Liver (tissue), 8 donors: ENCODE measurements at regions not wholly inside any gene's neighbourhood (a gene's known extent, or its start where the extent isn't known, plus 50 kb on each side); places are given as distances from the start of the nearest gene placed in this dataset.

Experiments used
- DNase-seq: peaks from one replicate; pipeline ENCODE4 v3.0.0-alpha.2; 2017; ENCODE audit warnings: low spot score
- H3K27ac ChIP-seq, 2 donors: one replicate each; pipeline ENCODE4 v1.7.0; 2013; ENCODE audit warnings: inconsistent platforms in 2 of 2, low read length in 2 of 2, control low read depth in 1 of 2, low read depth in 1 of 2, mild to moderate bottlenecking in 1 of 2
- H3K27me3 ChIP-seq, 4 donors: one replicate each; pipeline versions ENCODE4 v1.6.1 to v1.7.0; 2013; ENCODE audit warnings: low read length in 3 of 4, inconsistent platforms in 1 of 4, mild to moderate bottlenecking in 1 of 4, moderate library complexity in 1 of 4; ENCODE audit not compliant: control insufficient read depth in 4 of 4, insufficient read depth in 4 of 4
- H3K36me3 ChIP-seq, 4 donors: one replicate each; pipeline versions ENCODE4 v1.6.1 to v1.7.0; 2013; ENCODE audit warnings: low read length in 3 of 4, mild to moderate bottlenecking in 3 of 4, low read depth in 1 of 4, moderate library complexity in 1 of 4; ENCODE audit not compliant: control insufficient read depth in 4 of 4, insufficient read depth in 3 of 4
- H3K4me1 ChIP-seq, 4 donors: one replicate each; pipeline versions ENCODE4 v1.6.1 to v1.7.0; 2013; ENCODE audit warnings: low read length in 3 of 4, mild to moderate bottlenecking in 3 of 4, moderate library complexity in 1 of 4; ENCODE audit not compliant: control insufficient read depth in 4 of 4, insufficient read depth in 4 of 4
- H3K4me3 ChIP-seq, 3 donors: one replicate each; pipeline versions ENCODE4 v1.6.1 to v1.7.0; 2013; ENCODE audit warnings: low read length in 3 of 3, control low read depth in 1 of 3, low read depth in 1 of 3, mild to moderate bottlenecking in 1 of 3
- H3K9ac ChIP-seq, 2 donors: one replicate each; pipeline ENCODE4 v1.7.0; 2013; ENCODE audit warnings: low read length in 2 of 2, mild to moderate bottlenecking in 2 of 2, moderate library complexity in 2 of 2, control low read depth in 1 of 2, low read depth in 1 of 2
- H3K9me3 ChIP-seq, 4 donors: one replicate each; pipeline versions ENCODE4 v1.6.1 to v1.7.0; 2013; ENCODE audit warnings: low read length in 3 of 4; ENCODE audit not compliant: control insufficient read depth in 4 of 4
- EGR1 ChIP-seq, 2 donors: IDR thresholded peaks; 2 replicates each; pipeline ENCODE4 v1.6.1; 2016 to 2018; ENCODE audit warnings: antibody characterized with exemption in 2 of 2, low read depth in 2 of 2
- FOXA2 ChIP-seq: IDR thresholded peaks from 2 replicates; pipeline ENCODE4 v1.6.1; 2016; ENCODE audit warnings: antibody characterized with exemption
- HNF4A ChIP-seq, 2 donors: conservative IDR thresholded peaks; 2 replicates each; pipeline ENCODE4 v1.6.1; 2016; ENCODE audit warnings: antibody characterized with exemption in 2 of 2, mild to moderate bottlenecking in 2 of 2
- HNF4G ChIP-seq: IDR thresholded peaks from 2 replicates; pipeline ENCODE4 v1.6.1; 2016; ENCODE audit warnings: antibody characterized with exemption
- JUND ChIP-seq, 2 donors: IDR thresholded peaks; 2 replicates each; pipeline ENCODE4 v1.6.1; 2016; ENCODE audit warnings: antibody characterized with exemption in 2 of 2
- RAD21 ChIP-seq, 2 donors: IDR thresholded peaks; 2 replicates each; pipeline ENCODE4 v1.6.1; 2016; ENCODE audit warnings: antibody characterized with exemption in 2 of 2, mild to moderate bottlenecking in 2 of 2
- RXRA ChIP-seq, 2 donors: IDR thresholded peaks; 2 replicates each; pipeline ENCODE4 v1.6.1; 2017 to 2018; ENCODE audit warnings: antibody characterized with exemption in 2 of 2, mild to moderate bottlenecking in 1 of 2
- SP1 ChIP-seq: IDR thresholded peaks from 2 replicates; pipeline ENCODE4 v1.6.1; 2018; ENCODE audit warnings: antibody characterized with exemption, mild to moderate bottlenecking
- YY1 ChIP-seq: IDR thresholded peaks from 2 replicates; pipeline ENCODE4 v1.6.1; 2016; ENCODE audit warnings: antibody characterized with exemption, mild to moderate bottlenecking
- WGBS: extraction: QIAGEN DNeasy Blood & Tissue Kit; methylation state at CpG from one replicate; pipeline ENCODE4 v1.1.7; 2013; 5-methylcytosine and 5-hydroxymethylcytosine counted together
- TF ChIP-seq, protein P1 (sequence below): IDR thresholded peaks from 2 replicates; pipeline ENCODE4 v1.6.1; 2016; ENCODE audit warnings: antibody characterized with exemption
- TF ChIP-seq, protein P2 (sequence below): IDR thresholded peaks from 2 replicates; pipeline ENCODE4 v1.6.1; 2016; ENCODE audit warnings: antibody characterized with exemption, mild to moderate bottlenecking
- TF ChIP-seq, protein P3 (sequence below): IDR thresholded peaks from 2 replicates; pipeline ENCODE4 v1.6.1; 2016; ENCODE audit warnings: antibody characterized with exemption
- TF ChIP-seq, protein P4 (sequence below): fragments of 150-350 bp; IDR thresholded peaks from 2 replicates; pipeline ENCODE4 v1.5.1; 2017; ENCODE audit warnings: improper control_type of control experiment, low read depth, low read length; ENCODE audit not compliant: missing input control
- TF ChIP-seq, protein P5 (sequence below): IDR thresholded peaks from 2 replicates; pipeline ENCODE4 v1.6.1; 2016; ENCODE audit warnings: antibody characterized with exemption
- donor health status: healthy.
- donor health status: healthy.
- donor health status: healthy.
- donor health status: healthy.
- donor health status: healthy.

DNA sequence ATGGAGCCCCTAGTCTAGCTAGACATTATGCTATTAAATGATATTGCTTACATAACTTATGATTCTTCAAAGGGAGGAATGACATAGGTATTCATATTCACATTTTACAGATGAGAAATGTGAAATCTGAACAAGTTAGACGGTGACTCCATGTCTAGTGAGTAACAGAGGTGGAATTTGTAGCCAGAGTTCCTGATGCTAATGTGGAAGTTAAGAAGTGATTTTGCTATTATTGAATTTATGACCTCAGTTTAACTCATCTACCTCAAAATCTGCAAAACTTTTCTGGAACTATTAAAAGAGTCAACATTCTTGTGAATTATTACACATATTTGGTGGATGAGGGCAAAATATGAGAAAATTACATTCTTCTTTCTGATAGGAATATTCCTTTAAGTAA lies 347.6 kb upstream of the MMS22L start:
- Histone ChIP-seq H3K4me1 (no peaks in the 10 kb centered on the region), H3K9me3 (no peaks in the 10 kb centered on the region), H3K4me3 (no peak overlapping the region), H3K9ac (no peak overlapping the region), H3K27me3 (no peaks in the 10 kb centered on the region), H3K27ac (no peak overlapping the region), H3K36me3 (no peaks in the 10 kb centered on the region)
- TF ChIP-seq, protein P1, sequence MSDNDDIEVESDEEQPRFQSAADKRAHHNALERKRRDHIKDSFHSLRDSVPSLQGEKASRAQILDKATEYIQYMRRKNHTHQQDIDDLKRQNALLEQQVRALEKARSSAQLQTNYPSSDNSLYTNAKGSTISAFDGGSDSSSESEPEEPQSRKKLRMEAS: no peak
- TF ChIP-seq RAD21 (IDR thresholded peaks at IDR 0.05): no peak
- TF ChIP-seq SP1: no peak
- TF ChIP-seq, protein P2, sequence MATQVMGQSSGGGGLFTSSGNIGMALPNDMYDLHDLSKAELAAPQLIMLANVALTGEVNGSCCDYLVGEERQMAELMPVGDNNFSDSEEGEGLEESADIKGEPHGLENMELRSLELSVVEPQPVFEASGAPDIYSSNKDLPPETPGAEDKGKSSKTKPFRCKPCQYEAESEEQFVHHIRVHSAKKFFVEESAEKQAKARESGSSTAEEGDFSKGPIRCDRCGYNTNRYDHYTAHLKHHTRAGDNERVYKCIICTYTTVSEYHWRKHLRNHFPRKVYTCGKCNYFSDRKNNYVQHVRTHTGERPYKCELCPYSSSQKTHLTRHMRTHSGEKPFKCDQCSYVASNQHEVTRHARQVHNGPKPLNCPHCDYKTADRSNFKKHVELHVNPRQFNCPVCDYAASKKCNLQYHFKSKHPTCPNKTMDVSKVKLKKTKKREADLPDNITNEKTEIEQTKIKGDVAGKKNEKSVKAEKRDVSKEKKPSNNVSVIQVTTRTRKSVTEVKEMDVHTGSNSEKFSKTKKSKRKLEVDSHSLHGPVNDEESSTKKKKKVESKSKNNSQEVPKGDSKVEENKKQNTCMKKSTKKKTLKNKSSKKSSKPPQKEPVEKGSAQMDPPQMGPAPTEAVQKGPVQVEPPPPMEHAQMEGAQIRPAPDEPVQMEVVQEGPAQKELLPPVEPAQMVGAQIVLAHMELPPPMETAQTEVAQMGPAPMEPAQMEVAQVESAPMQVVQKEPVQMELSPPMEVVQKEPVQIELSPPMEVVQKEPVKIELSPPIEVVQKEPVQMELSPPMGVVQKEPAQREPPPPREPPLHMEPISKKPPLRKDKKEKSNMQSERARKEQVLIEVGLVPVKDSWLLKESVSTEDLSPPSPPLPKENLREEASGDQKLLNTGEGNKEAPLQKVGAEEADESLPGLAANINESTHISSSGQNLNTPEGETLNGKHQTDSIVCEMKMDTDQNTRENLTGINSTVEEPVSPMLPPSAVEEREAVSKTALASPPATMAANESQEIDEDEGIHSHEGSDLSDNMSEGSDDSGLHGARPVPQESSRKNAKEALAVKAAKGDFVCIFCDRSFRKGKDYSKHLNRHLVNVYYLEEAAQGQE: no peak
- TF ChIP-seq FOXA2: no peak
- no peak for TF ChIP-seq YY1
- TF ChIP-seq HNF4G: no peak
- TF ChIP-seq, protein P3, sequence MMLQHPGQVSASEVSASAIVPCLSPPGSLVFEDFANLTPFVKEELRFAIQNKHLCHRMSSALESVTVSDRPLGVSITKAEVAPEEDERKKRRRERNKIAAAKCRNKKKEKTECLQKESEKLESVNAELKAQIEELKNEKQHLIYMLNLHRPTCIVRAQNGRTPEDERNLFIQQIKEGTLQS: no peak
- TF ChIP-seq EGR1 (IDR thresholded peaks at IDR 0.05; ENCODE audit: low read depth in 2 of 2): no peak
- 76% methylated on average over 1 of the region's 1 CpG for WGBS
- no peak for DNase-seq

DNA sequence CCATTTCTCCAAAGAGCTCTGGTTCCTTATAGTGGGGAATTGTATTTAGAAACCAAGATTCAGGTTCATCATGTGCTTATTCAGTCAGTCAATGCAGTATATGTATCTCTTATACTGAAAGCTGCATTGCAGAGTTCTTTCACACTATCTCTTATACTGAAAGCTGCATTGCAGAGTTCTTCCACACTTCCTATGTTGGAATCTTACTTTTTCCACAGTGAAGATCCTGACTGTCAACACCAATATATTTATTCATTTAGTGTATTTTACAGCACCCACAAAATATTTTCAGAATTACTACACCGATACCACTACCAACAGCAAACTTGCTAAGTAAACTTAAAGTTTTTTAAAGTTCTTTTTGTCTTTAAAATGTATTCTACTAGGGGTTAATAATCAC lies 349.3 kb upstream of the MMS22L start:
- TF ChIP-seq JUND (IDR thresholded peaks at IDR 0.05): no peak
- TF ChIP-seq RXRA (IDR thresholded peaks at IDR 0.05): no peak
- TF ChIP-seq, protein P4, sequence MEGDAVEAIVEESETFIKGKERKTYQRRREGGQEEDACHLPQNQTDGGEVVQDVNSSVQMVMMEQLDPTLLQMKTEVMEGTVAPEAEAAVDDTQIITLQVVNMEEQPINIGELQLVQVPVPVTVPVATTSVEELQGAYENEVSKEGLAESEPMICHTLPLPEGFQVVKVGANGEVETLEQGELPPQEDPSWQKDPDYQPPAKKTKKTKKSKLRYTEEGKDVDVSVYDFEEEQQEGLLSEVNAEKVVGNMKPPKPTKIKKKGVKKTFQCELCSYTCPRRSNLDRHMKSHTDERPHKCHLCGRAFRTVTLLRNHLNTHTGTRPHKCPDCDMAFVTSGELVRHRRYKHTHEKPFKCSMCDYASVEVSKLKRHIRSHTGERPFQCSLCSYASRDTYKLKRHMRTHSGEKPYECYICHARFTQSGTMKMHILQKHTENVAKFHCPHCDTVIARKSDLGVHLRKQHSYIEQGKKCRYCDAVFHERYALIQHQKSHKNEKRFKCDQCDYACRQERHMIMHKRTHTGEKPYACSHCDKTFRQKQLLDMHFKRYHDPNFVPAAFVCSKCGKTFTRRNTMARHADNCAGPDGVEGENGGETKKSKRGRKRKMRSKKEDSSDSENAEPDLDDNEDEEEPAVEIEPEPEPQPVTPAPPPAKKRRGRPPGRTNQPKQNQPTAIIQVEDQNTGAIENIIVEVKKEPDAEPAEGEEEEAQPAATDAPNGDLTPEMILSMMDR: no peak
- no peak for TF ChIP-seq EGR1 (IDR thresholded peaks at IDR 0.05; ENCODE audit: low read depth in 2 of 2)
- no peak for TF ChIP-seq HNF4G
- TF ChIP-seq, protein P5, sequence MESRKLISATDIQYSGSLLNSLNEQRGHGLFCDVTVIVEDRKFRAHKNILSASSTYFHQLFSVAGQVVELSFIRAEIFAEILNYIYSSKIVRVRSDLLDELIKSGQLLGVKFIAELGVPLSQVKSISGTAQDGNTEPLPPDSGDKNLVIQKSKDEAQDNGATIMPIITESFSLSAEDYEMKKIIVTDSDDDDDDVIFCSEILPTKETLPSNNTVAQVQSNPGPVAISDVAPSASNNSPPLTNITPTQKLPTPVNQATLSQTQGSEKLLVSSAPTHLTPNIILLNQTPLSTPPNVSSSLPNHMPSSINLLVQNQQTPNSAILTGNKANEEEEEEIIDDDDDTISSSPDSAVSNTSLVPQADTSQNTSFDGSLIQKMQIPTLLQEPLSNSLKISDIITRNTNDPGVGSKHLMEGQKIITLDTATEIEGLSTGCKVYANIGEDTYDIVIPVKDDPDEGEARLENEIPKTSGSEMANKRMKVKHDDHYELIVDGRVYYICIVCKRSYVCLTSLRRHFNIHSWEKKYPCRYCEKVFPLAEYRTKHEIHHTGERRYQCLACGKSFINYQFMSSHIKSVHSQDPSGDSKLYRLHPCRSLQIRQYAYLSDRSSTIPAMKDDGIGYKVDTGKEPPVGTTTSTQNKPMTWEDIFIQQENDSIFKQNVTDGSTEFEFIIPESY: no peak
- TF ChIP-seq, protein P3: no peak
- TF ChIP-seq, protein P1: no peak
- TF ChIP-seq FOXA2: no peak
- TF ChIP-seq, protein P2: no peak
- no peak for TF ChIP-seq RAD21 (IDR thresholded peaks at IDR 0.05)
- no peak for TF ChIP-seq HNF4A (conservative IDR thresholded peaks at IDR 0.05)

More for the DNA sequence above, 349.3 kb upstream of the MMS22L start:
- no peaks in the 10 kb centered on the region for H3K36me3 ChIP-seq
- no peak overlapping the region for H3K27ac ChIP-seq
- peaks cover 0 to 4% (median 0%) of the 10 kb centered on the region in 4 donors for H3K9me3 ChIP-seq
- H3K27me3 ChIP-seq: no peaks in the 10 kb centered on the region
- 89% methylated on average over 1 of the region's 1 CpG for WGBS
- no peak for DNase-seq
- no peaks in the 10 kb centered on the region for H3K4me1 ChIP-seq
- H3K4me3 ChIP-seq: no peak overlapping the region
- H3K9ac ChIP-seq: no peak overlapping the region
